ENCODE measurements at regions not wholly inside any gene's neighbourhood (a gene's known extent, or its start where the extent isn't known, plus 50 kb on each side); places are given as distances from the start of the nearest gene placed in this dataset.

GRCh38 chr3:109597444-109597843 lies 260.1 kb upstream of the DPPA4 start:
- H3K27ac ChIP-seq (replicated peaks): no peak overlapping the region
- no peak overlapping the region for H3K4me3 ChIP-seq (replicated peaks; ENCODE audit: insufficient read depth, low read length)
- DNase-seq (ENCODE audit: low read depth in 1 of 2, low spot score in 1 of 2): no peak
- TF ChIP-seq SPI1 (IDR thresholded peaks at IDR 0.05; ENCODE audit: borderline replicate concordance, low read depth) (no peak), CTCF (IDR thresholded peaks at IDR 0.05; ENCODE audit: insufficient read depth, low read length) (no peak), REST (IDR thresholded peaks at IDR 0.05; ENCODE audit: insufficient replicate concordance, low read depth) (no peak), GABPA (IDR thresholded peaks at IDR 0.05; ENCODE audit: low read depth) (no peak), POLR2AphosphoS5 (IDR thresholded peaks at IDR 0.05; ENCODE audit: low read depth) (no peak)
- peaks cover 2% of the 10 kb centered on the region for H3K27me3 ChIP-seq (ENCODE audit: insufficient read depth, poor library complexity, severe bottlenecking)

- no peak overlapping the region for H3K4me3 ChIP-seq (replicated peaks; ENCODE audit: insufficient read depth, low read length)
- no peak overlapping the region for H3K27ac ChIP-seq (replicated peaks)
- TF ChIP-seq CTCF (IDR thresholded peaks at IDR 0.05; ENCODE audit: insufficient read depth, low read length) (no peak), REST (IDR thresholded peaks at IDR 0.05; ENCODE audit: insufficient replicate concordance, low read depth) (no peak), SPI1 (IDR thresholded peaks at IDR 0.05; ENCODE audit: borderline replicate concordance, low read depth) (no peak)
- no peak for DNase-seq (ENCODE audit: low read depth in 1 of 2, low spot score in 1 of 2)
- H3K27me3 ChIP-seq (ENCODE audit: insufficient read depth, poor library complexity, severe bottlenecking): no peaks in the 10 kb centered on the region
These were observed 270.6 kb upstream of the DPPA4 start for GRCh38 chr3:109607897-109608296.

GRCh38 chr3:109608574-109608973 lies 271.2 kb upstream of the DPPA4 start:
- no peak overlapping the region for H3K27ac ChIP-seq (replicated peaks)
- H3K4me3 ChIP-seq (replicated peaks; ENCODE audit: insufficient read depth, low read length): no peak overlapping the region
- no peak for DNase-seq (ENCODE audit: low read depth in 1 of 2, low spot score in 1 of 2)
- TF ChIP-seq REST (IDR thresholded peaks at IDR 0.05; ENCODE audit: insufficient replicate concordance, low read depth) (no peak), SPI1 (IDR thresholded peaks at IDR 0.05; ENCODE audit: borderline replicate concordance, low read depth) (no peak), GABPA (IDR thresholded peaks at IDR 0.05; ENCODE audit: low read depth) (no peak), CTCF (IDR thresholded peaks at IDR 0.05; ENCODE audit: insufficient read depth, low read length) (no peak), POLR2AphosphoS5 (IDR thresholded peaks at IDR 0.05; ENCODE audit: low read depth) (no peak)
- no peaks in the 10 kb centered on the region for H3K27me3 ChIP-seq (ENCODE audit: insufficient read depth, poor library complexity, severe bottlenecking)
